Epithelial cell of esophagus (primary cell): ENCODE measurements at regions not wholly inside any gene's neighbourhood (a gene's known extent, or its start where the extent isn't known, plus 50 kb on each side); places are given as distances from the start of the nearest gene placed in this dataset.

Experiments
- DNase-seq: peaks from one replicate; pipeline ENCODE4 v3.0.0; 2010; ENCODE audit warnings: low read depth
- H3K4me3 ChIP-seq: 2 replicates; pipeline ENCODE4 v1.5.1; 2011; ENCODE audit warnings: mild to moderate bottlenecking, low read length, control low read depth
- CTCF ChIP-seq: IDR thresholded peaks from 2 replicates; pipeline ENCODE4 v1.5.1; 2011; ENCODE audit warnings: low read depth, mild to moderate bottlenecking, low read length, control low read depth, inconsistent platforms; ENCODE audit not compliant: insufficient read depth; ENCODE audit errors: missing control alignments

- no peak for TF ChIP-seq CTCF
- DNase-seq = no peak
- no peak overlapping the region for H3K4me3 ChIP-seq
These were observed 113.7 kb upstream of the NSMCE3 start for GRCh38 chr15:29383367-29383766.

GRCh38 chr15:29382862-29383261 lies 113.2 kb upstream of the NSMCE3 start:
- no peak for TF ChIP-seq CTCF
- no peak overlapping the region for H3K4me3 ChIP-seq
- no peak for DNase-seq

GRCh38 chr15:29380466-29380865 lies 110.8 kb upstream of the NSMCE3 start:
- DNase-seq = no peak
- TF ChIP-seq CTCF = no peak
- H3K4me3 ChIP-seq = no peak overlapping the region

GRCh38 chr15:29379647-29380046 lies 110.0 kb upstream of the NSMCE3 start:
- no peak for DNase-seq

GRCh38 chr15:29377161-29377560 lies 107.5 kb upstream of the NSMCE3 start:
- no peak for TF ChIP-seq CTCF
- DNase-seq = no peak
- H3K4me3 ChIP-seq = no peak overlapping the region

More at GRCh38 chr15:29379647-29380046, 110.0 kb upstream of the NSMCE3 start:
- no peak for TF ChIP-seq CTCF
- H3K4me3 ChIP-seq = no peak overlapping the region

- no peak for TF ChIP-seq CTCF
- DNase-seq = no peak
- H3K4me3 ChIP-seq = no peak overlapping the region
These were observed 107.0 kb upstream of the NSMCE3 start for GRCh38 chr15:29376590-29376989.

GRCh38 chr15:29369261-29369660 lies 99.6 kb upstream of the NSMCE3 start:
- no peak overlapping the region for H3K4me3 ChIP-seq
- no peak for DNase-seq
- no peak for TF ChIP-seq CTCF
